HG03442 (cell line): ENCODE measurements at regions not wholly inside any gene's neighbourhood (a gene's known extent, or its start where the extent isn't known, plus 50 kb on each side); places are given as distances from the start of the nearest gene placed in this dataset.

Source experiments
- ATAC-seq: cut with Tn5 transposase; IDR thresholded peaks from one replicate; pipeline ENCODE4 v1.9.1; 2021; ENCODE audit warnings: mild to moderate bottlenecking, moderate library complexity; ENCODE audit not compliant: unreplicated experiment

DNA sequence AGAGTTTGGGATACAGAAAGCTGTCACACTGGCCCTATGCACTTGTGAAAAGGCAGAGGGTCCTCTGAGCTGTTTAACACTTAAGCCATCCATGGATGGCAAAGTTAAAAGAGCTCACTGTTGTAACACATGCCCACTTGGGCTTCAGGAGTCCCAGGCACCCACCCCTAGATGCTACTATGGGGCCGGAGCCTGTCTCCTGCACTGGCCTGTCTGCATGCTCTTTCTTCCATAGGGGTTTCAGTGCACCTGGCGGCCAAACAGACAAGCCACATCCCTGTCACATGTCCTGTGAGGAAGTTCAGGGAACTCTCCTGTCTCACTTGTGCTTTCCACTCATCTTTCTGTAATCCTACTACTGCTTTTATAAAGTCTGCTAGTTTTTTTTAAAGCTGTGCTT, 2586.0 kb downstream of the PCDH7 start:
- ATAC-seq, result no peak

DNA sequence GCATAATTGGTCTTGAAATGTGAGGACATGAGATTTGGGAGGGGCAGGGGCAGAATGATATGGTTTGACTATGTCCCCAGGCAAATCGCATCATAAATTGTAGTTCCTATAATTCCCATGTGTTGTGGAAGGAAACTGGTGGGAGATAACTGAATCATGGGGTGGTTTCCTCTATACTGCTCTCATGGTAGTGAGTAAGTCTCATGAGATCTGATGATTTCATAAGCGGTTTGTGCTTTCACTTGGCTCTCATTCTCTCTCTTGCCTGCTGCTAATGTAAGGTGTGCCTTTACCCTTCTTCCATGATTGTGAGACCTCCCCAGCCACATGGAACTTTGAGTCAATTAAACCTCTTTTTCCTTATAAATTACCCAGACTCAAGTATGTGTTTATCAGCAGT, 2595.9 kb downstream of the PCDH7 start:
- ATAC-seq, result no peak

DNA sequence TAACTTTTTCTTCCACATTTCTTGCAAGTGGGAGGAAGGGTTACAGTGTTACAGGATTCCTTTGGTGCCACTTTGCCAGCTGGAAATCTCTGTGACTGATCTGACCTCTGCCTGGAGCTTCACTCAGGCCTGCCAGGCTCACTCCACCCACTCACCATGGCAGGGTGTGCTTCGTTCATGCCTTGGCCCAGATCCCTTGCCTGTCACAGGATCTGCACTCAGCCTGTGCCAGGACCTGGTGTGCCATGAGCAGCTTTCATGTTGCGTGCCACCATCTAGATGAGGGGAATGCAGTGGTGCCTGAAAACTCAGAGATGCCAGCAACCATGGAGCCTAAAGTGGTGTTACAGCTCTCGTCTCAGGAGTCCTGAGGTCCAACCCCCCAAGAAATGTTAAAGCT, 2596.4 kb downstream of the PCDH7 start:
- ATAC-seq, result no peak

GRCh38 chr4:33323393-33323792, 2603.2 kb downstream of the PCDH7 start:
- ATAC-seq, result no peak

DNA sequence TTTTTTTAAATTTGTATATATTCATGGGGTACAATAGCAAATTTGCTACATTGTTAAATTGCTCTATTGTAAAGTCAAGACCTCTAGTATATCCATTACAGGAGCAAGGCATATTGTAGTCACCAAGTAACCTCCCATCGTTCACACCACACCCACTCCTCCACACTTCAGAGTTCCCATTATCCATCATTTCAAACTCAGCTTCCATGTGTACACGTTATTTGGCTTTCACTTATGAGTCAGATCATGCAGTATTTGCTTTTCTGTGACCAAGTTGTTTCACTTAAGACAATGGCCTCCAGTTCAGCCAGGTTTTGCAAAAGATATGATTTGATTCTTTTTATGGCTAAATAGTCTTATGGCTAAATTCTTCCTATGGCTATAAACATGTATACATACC, 2614.2 kb downstream of the PCDH7 start:
- ATAC-seq, result no peak

DNA sequence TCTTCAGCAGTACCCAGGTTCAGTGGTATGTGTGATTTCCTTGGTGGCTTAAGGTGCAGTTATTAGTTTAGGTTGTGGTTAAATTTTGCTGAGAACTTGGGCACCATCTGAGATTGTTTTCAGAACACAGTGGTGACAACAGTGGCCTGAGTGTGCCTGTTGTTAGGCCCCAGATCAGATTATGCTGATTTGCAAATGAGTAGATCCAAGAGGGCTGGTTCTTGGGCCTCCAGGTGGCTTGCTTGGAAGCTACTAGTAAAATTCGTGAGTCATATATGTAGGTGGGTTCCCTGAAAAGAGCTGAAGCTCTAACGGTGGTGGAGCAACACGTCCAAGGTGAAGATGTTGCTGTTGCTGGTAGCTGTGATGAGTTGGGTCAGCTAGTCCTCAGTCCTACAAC, 2619.6 kb downstream of the PCDH7 start:
- no peak for ATAC-seq

DNA sequence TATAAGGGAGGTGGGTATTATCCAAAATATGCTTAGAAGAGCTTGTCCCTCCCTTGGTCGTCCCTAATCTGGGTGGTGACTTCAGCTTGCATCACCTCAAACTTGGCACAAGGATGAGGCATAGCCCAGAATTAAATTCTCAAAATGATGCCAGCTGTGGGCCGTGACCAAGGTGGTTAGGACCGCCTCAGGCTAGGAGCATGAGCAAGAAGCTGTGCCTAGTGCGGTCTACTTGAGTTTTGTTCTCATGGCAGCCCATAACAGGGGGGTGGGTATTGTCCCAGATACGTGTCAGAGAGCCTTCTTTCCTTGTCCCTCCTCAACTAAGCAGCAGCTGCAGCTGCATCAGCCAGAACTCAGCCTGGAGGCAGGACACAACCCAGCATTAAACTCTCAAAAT, 2620.0 kb downstream of the PCDH7 start:
- no peak for ATAC-seq

DNA sequence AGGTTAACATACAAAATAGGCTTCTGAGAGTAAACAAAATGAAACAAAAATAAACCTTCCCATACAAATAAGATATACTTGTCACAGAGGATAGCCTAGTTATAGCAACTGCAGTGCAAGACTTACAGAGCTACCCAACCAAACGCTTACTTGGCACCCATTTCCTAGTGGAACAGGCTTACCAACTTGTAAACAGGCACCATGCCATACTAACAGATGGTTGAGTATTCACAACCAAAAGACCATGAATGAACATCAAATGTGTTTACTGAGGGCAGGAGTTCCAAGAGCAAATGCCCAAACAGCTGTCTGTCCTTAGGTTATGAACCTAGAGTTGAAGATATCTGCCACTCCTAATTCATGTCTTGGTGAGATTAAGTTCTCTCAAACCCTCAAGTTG, 2629.2 kb downstream of the PCDH7 start:
- no peak for ATAC-seq

GRCh38 chr4:33357121-33357520, 2637.0 kb downstream of the PCDH7 start:
- no peak for ATAC-seq

DNA sequence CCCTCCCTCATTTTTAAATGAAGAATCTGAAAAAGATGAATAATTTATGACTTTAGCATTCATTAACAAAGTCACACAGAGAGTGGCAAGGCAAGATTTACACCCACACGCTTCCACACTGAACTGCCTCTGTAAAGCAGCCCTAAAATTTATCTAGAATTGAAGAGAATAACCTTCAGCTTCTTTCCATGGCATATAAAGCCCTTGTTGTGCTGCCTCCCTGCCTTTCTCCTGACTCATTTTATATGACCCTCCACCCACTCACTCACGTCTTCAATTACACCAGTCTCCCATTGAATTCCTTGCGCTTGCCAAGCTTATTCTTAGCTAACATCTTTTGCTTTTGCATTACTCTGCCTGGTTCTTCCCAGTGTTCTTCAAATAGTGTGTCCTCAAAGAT, 2649.3 kb downstream of the PCDH7 start:
- no peak for ATAC-seq

GRCh38 chr4:33381816-33382215, 2661.6 kb downstream of the PCDH7 start:
- ATAC-seq, result no peak

DNA sequence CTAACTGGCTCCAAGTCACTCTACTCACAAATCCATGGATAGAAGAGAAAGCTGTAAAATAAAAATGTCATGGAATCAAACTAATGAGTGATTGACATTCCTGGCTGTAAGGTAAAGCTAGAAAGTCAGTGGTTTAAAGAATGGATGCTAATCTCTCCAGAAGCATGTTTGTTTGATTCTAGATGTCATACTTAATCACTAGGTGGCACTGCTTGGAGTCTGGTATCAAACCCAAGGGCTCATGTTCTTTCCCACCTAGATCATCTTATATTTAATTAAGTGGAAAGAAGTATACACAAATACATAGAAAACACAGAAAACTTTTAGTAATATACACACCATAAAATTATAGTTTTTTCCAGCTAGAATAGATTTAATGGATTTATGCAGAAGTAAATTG, 2666.6 kb downstream of the PCDH7 start:
- no peak for ATAC-seq

- no peak for ATAC-seq
These were observed 2670.8 kb downstream of the PCDH7 start for GRCh38 chr4:33390976-33391375.

- no peak for ATAC-seq
These were observed 2675.7 kb downstream of the PCDH7 start for GRCh38 chr4:33395731-33396485.

- no peak for ATAC-seq
These were observed 2680.3 kb downstream of the PCDH7 start for GRCh38 chr4:33400504-33400903.

- no peak for ATAC-seq
These were observed 2687.3 kb downstream of the PCDH7 start for GRCh38 chr4:33407496-33407895.

GRCh38 chr4:33411182-33411581, 2691.0 kb downstream of the PCDH7 start:
- ATAC-seq, result no peak

GRCh38 chr4:33421887-33422286, 2701.7 kb downstream of the PCDH7 start:
- ATAC-seq, result no peak

GRCh38 chr4:33422656-33423055, 2702.5 kb downstream of the PCDH7 start:
- no peak for ATAC-seq

DNA sequence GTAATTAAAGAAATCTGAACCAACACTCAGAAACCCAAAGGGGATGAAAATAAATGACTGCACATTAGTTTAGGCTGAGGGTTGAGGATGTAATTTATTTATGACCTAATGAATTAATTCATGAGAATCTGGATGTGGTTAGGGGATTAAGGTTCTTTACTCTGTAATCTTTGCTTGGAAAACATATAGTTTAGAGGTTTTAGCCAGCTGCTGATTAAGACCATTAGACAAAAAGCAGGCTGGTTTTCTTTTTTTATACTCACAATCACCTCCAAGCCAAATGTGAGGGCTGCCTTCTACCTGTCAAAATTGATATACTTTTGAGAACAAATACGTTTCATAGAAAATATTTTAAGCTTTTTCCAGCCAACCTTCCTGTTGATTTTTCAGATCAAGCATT, 2705.8 kb downstream of the PCDH7 start:
- no peak for ATAC-seq

DNA sequence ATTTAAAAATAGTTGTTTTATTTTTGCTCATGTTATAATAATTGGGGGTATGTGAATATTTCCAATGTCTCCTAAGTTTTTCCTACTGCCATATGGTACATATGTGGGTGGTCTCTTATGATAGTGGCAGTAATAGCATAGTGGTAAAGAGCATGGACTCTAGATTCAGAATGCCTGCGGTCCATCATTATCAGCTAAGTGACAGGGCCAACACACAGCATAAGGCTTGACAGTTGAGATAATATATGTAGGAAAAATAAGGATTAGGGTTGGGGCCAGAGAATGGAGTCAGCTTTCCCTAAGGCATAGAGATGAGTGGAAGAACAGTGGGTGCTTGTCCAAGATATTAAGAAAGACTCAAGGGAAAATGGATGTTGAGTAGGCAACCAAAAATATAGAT, 2707.5 kb downstream of the PCDH7 start:
- ATAC-seq, result no peak

DNA sequence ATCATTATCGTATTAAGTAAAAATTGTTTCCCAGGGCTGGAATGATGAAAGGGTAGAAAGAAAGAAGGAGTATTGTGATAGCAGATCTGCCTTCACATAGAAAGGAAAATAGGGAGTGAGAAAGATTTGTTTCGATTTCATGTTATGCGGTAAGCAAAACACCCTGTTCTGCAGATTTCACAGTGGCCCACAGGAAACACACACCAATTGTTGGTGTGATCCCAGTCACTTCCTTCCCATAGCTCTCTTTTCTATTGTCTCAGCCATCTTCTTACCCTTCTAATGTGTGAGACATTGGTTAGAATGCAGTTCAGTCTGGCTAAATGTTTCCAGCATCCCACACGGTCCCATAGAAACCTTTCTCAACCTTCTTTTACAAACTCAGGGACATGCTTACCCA, 2709.8 kb downstream of the PCDH7 start:
- ATAC-seq, result no peak

GRCh38 chr4:33437406-33437805, 2717.2 kb downstream of the PCDH7 start:
- no peak for ATAC-seq
